ENCODE measurements at regions not wholly inside any gene's neighbourhood (a gene's known extent, or its start where the extent isn't known, plus 50 kb on each side); places are given as distances from the start of the nearest gene placed in this dataset.

DNA sequence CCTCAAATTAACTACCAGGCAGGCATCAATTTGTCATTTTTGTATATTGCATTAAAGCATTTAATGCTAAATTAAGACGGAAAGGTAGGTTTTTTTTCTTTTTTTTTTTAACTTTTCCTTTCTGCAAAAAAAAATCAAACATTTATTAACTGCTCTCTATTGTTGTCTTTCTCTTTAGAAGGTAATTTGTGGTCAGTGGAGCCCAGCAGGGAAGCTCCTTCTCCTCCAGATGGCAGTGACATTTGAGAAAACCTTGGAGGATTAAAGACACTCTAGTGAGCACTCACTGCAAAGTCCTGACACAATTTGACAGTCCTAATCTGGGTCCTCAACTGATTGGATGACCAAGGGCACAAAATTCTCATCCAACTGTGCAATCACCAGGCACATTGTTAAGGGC lies 102.4 kb downstream of the SLIT2 start:
- DNase-seq: peak; percentile 60

DNA sequence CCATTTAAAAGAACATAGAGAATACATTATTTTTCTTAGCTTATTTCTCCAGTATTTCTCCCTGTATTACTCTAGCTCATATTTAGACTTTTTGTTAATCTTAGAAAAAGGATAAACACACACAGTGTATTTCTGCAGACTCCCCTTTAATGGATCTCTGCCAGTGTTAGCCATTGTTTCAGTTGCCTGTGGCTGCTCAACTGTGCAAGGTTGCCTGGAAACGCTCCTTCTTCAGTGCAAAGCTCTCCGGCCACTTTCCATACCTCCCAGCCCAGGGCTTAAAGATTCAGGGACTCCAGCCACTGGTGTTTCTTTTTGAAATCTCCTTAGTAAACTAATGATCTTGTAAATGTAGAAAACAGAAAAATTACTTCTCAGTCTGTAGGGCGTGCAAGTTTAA lies 104.9 kb downstream of the SLIT2 start:
- peak; percentile 88 for DNase-seq

DNA sequence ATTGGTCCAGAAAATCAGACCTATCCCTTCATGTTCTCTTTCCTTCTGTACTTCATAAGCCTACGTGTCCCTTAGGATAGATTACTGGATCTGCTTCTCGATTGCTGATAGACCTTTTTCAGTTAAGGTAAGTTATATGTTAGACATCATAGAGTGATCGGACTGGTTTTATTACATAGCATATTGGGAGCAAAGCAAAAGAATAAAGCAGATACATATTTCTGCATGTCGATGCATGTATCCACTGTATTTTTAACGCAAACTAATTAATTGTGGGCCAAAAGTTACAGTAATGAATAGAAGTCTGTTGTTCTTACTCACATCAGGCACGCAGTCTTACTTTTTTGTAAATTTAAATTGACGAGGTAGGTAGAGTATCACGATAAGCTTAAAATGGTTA lies 106.4 kb downstream of the SLIT2 start:
- DNase-seq: no peak

DNA sequence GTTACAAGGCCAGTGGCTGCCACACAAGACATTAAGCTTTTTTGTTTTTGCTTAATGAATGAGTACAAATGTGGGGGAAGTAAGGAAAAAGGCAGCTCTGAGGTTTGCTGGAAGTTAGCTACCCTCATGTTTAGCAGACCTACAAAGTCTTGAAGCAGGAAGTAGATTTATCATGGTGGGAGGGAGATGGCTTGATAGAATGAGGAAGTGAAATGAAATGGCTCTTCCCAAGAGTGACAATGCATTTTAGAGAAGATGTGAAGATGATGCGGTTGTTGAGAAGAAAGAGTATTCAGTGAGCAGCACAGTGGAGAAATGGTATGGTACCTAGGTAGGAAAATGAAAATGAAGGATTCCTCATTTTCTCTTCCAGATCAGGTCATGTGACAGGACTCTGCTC lies 108.0 kb downstream of the SLIT2 start:
- DNase-seq: no peak

DNA sequence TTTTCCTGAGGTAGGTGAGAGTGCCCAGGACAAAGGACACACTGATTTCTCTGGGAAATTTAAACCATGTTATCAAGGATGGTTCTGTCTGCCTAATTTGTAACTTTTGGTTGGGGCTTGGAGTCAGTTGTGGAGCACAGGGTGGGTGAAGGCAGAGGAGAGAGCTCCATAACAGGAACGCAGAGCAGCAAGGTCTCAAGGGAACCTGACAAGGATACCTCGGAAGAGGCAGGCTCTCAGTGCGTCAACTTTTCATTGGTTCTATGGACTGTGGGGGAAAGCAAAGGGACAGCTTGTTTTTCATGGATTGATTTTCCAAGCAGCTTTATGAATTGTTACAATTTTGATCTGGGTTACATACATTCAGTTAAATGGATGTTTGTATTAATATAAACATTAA lies 110.4 kb downstream of the SLIT2 start:
- DNase-seq: peak; percentile 69

DNA sequence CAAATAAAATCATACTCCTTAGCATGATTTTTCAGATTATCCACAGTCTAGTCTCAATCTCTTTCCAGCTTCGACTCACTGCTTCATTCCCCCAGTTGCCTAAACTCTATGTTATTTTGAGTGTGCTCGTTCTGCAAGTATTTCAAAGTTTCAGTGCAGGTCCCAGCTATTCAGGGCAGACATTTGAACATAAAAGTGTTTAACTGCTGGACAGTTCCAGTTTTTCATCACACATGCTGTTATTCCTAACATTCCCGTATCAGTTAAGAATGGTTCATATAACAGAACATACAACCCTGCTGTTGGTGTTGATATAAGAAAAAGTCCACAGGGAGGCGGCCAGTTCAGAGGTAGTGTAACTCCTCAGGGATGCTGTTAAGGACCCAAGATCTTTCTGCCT lies 113.3 kb downstream of the SLIT2 start:
- no peak for DNase-seq

DNA sequence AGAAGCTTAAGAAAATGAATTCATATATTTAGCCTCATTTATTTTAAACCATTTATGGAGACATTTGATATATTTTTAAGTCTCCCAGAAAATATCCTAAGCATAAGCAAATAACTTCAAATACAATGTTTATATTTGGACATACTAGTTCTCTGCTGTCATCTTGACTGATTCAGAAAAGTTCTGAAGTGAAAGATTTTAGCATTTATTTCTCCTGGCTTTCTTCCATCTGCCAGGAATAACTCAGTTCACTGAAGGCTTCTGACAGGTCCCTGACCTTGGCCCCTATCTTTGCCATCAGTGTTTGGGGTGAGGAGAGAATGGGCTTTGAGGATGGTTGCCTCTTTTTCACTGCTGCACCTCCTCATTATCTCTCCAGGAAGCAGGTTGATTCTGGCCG lies 115.7 kb downstream of the SLIT2 start:
- DNase-seq: no peak

DNA sequence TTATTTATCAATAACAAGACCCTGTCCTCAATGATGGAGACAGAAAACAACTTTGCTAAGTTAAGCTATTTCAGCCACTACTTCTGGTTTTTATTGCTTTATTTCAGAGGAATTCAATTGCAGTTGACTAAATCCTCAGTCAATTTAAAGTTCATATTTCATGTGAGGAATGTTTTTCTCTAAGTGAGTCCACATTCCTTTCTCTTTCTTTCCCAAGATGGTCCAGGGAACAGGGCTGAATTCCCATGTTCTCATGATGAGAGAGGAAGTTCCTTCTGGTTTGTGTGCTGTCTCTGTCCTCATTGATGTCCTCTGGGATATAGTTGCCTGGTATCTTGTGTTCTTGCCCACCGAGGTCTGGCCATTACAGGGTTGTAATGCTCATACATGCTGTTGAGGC lies 117.2 kb downstream of the SLIT2 start:
- DNase-seq: no peak

DNA sequence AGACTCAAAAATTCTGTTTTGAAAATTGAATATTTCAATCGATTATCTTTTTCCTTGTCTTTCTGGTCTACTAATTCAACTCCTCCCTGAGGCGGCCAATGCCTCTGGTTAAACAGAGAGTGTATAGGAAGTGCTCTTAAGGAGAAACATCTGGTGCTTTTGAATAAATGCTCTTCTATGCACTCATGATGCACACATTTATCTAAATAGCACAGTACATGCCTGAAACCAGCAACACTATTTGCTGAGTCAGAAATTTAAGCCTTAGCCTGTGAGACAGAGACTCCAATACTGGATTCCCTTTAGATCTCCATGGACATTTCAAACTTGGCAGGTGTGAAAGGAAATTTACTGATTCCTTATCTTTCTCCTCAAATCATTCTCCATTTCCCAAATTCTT lies 118.6 kb downstream of the SLIT2 start:
- DNase-seq: no peak

DNA sequence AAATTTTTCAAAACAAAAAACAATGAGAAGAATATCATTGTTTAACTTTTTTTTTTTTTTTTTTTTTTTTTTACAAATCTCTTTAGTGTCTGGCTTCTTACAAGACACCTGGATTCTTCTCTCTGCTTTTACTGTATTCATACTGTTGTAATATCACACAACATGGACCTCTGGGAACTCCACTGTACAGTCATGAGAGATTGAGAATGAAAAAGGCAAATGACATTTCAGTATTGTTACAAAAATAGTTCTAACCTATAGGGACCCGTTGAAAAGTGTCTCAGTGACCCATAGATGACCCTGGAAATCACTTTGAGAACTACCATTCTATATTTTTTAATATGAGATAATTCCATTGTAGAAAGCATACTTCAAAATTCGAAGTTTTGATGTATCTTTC lies 124.4 kb downstream of the SLIT2 start:
- DNase-seq: no peak

DNA sequence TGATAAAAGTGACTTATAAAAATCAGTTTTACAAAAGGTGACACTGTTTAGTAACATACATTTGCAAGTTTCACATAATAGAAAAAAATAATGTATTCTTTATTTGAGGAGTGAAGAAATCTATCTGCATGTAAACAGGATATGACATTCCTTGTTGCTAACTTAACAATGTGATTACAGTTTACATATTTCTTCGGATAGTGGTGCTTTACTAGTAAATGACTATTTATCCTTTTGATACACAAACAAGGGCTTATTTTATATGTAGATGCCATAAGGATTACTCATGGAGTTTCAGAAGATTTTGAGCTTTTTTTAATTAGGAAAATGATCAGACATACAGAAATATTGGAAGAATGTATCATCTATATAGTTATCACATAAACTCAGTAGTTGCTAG lies 126.5 kb downstream of the SLIT2 start:
- DNase-seq: no peak

DNA sequence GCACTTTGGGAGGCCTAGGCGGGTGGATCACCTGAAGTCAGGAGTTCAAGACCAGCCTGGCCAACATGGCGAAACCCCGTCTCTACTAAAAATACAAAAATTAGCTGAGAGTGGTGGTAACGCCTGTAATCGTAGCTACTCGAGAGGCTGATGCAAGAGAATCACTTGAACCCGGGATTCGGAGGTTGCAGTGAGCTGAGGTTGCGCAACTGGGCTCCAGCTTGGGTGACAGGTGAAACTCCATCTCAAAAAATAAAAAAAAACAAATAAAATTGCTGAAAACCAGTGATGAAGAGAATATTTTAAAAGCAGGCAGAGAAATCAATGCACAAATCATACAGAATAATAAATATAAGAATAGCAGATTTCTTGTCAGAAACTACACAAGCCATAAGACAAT lies 129.3 kb downstream of the SLIT2 start:
- DNase-seq: no peak

DNA sequence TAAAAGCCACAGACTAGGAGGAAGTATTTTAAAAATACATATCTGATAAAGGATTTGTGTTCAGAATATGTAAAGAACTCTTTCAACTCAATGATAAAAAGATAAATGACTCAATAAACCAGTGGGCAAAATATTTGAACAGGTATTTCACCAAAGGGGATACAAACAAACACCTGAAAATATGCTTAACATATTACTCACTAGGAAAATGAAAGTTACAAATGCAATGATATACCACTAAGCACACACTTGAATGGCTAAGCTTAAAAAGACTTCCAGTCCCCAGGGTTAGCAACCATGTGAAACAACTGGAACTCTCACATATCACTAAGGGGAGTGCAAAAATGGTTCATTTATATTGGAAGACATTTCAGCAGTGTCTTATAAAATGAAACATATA lies 131.6 kb downstream of the SLIT2 start:
- DNase-seq: no peak

DNA sequence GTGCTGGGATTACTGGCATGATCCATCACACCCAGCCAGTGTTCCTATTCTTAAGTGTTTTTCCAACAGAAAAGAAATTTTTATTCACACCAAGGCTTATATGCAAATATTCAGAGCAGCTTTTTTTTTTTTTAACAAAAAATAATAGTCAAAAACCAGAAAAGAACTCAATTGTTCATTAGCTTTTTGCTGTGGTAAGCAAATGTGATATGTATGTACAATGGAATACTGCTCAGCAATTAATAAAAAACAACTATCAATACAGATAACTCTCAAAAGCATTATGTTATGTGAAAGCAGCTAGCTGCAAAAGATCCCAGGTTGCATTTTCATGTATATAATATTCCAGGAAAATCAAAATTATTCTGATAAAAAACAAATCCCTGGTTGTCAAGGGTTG lies 132.3 kb downstream of the SLIT2 start:
- no peak for DNase-seq

DNA sequence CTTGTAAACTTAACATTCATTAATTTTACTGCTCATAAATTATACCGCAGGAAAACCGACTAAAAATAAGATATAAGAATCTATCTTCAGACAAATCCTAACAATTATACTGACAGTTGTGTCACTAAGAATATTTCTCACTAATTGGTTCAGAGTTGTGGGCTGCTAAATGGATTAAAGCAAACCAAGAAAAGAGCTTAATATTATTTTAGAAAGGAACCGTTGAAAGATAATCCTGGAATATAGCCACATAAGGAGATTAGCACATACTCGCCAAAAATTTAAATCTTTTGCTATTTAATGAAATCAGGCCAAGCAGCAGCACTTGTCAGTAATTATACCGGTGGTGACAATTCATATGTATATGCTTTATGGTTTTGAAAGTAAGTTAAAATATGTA lies 132.8 kb downstream of the SLIT2 start:
- no peak for DNase-seq

DNA sequence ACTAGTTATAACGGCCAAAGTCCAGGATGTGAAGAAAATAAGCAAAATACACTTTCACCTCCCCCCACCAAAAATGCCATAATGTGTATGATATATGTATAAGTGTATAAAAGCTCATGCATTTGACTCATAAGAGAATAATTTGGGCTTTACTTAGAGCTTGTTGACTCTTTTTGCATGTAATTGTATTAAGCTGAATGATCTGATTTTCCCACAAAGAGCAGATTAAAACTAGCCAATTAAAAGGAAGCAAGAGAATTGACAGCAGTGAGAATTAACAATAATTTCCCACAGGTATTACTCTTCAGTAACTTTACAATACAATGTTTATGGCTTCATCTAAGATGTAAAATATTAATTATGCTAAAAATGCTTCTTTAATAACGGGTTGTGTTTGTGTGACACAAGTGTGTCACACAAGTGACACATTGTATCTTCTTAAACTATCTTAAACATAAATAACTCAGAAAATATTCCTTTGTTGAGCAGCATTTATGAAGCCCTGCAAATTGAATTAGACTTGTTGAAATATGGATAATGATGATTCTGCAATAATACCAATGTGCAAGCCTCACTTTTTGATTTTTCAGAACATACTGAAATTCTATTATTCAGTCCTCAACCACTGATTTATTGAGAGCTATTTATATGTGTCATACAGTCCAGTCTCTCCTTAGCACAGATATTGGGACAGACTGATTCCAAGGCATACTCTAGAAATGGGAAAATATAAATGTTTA lies 134.5 kb downstream of the SLIT2 start:
- no peak for DNase-seq

DNA sequence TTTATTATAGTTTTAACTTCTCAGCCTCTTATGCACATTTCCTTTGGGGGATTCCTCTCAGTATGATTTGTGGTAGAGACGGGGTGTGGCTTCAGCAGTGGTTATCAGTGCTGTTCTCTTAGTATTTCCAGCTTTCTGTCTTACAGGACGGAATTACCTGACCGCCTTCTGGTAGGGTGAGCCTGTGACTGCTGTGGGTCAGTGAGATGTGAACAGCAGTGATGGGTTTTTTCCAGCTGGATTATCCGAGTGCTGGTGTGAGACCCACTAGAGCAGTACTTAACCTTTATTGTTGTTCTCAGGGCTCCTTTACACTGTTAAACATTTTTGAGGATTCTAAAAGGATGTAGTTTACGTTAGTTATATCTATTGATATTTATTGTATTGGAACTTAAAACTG lies 135.2 kb downstream of the SLIT2 start:
- DNase-seq: no peak

DNA sequence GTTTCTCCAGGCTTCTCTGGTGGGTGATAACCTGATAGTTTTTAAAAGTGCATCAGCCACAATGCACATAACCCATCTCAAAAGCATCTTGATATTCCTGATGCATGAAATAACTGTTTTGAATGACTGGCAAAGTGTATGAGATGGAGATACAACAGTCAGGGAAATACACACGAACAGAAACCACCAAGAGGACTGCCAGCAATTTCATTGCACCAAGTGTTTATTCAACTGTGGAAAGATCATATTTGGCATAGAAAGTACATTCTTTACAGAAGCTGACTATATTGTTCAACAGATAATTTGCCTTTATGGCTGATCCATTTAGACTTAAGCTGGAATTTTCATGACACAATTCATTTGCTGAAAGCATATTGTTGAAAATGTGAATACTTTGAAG lies 139.5 kb downstream of the SLIT2 start:
- no peak for DNase-seq

DNA sequence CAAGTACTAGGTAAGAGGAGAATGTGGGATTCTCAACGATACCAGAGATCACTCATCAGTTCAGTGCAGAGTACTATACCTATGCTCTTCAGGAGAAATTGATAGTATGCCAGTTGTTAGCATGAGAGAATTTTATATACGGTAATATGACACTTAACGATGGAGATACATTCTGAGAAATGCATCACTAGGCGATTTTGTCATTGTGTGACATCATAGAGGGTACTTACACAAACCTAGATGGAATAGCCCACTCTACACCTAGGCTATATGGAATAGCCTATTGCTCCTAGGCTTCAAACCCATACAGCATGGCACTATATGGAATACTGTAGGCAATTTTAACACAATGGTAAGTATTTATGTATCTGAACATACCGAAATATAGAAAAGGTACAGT lies 140.2 kb downstream of the SLIT2 start:
- no peak for DNase-seq

DNA sequence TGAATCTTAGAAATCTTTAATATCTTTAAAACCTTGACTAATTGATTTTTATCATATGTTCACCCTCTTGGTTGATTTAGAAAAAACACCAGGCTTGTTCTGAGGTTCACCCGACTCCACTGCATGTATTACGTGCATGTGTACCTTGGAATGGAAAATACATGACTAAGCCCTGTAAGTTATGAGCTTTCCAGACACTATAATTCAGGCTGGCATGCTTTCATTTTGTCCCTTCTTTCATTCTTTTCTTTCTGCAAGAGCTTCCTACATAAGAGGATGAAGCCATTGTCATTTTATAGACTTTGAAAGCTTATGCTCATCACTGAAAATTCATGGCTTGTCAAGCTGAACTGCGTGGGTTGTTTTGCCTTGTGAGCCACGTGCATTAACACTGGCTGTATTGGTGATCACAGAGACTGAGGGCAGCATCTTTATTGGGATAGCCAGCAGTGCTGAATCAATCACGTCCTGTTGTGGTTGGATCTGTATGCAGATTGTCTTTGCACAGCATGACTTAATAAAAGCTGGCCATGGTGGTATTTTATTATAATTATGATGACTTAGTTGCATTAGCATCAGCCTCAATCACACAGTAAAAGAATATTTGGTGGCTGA lies 141.9 kb downstream of the SLIT2 start:
- no peak for DNase-seq

DNA sequence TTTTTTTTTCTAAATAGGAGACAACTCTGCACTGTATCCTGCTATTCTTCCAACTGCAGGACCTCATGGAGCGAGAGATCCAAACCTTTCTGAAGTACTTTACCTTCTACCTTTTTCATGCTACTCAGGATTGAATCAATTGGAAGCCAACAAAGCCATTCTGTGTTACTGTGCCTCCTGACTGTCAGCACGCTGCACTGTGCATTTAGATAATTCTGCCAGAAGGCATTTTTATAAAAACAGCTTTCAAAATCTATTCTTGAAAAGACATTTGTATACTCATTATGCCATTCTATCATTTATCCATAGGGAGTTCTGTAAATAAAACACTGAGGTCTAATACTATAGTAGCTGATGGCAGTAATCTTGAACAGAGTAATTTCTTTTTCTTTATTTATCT lies 142.8 kb downstream of the SLIT2 start:
- no peak for DNase-seq

DNA sequence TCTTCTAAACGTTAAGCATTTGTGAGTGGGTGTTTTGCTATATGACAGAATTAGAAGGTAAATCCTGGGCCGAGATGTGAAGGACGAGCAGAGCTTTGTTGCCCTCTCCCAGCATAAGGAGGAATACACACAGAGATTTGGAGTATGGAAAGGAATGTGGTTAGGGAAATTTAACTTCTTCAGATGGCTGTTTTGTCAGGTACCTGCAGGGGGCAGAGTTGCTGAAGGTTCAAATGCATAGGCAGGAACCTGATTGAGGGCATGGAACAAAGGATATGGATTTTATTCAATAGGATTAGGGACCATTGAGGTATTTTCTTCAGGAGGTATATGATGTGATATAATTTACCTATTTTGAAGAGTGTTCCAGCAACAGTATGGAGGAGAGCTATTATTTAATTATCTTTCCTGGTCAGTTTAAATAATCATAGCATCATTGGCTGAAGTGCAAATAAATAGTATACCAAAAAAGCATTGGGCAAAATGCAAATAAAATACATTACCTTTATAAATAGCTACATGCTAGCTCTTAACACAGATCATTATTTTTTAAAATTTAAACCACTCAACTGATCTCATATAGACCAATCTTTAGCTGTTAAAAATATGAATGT lies 143.6 kb downstream of the SLIT2 start:
- peak; percentile 46 for DNase-seq

DNA sequence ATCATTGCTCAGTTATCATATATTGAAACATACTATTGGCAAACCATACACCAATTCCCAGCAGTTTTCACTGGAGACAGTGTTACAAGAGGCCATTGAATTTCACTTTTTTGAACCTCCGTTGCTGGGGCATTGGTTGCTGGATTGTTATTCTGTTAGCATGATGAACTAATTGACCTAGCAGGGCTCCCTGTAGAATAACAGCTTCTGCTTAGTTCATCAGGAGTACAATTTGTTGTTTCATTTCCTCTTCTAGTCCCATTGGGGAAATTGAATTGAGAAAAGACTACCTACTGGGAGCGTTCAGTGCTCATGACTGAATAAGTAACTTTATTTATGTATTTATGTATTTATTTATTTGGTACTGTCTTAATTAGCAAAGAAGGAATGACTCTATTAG lies 151.6 kb downstream of the SLIT2 start:
- no peak for DNase-seq

DNA sequence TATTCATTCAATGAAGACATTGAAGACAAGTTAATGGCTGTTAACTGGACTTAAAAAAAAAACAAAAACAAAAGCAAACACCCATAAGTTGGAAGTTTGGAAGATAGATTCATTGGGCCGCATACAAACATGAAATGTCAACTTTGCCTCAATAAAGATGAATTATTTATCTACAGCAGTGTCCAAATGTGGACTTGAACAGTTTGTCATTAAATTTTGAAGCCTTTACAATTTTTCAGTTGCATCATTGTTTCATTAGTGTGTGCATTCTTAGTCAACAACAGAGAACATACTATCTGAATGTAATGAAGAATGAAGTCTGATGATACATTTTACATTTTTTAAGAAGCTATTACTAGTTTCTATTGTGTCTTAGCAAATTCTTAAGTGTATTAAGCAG lies 152.1 kb downstream of the SLIT2 start:
- DNase-seq: no peak

DNA sequence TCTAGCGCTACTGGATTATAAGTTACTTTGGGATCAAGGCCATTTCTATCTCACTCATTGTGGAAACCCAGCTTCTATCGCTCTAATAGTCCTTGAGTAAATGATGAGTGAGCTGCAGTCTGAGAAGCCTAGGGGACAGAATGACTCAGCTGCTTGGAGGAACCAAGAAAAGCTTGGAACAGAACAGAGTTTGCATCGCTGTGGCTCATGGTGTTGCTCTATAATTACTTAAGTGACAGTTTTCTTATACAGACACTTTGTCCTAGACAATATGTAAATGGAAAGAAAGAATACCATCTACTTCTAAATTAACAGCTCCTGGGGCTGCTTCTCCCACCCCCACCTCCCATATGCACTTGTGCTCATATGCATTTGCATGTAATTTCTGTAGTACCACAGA lies 156.9 kb downstream of the SLIT2 start:
- no peak for DNase-seq
